Stimulated activated CD8-positive, alpha-beta memory T cell treated with anti-CD3 and anti-CD28 coated beads, Interleukin-4, amount 100 ng/mL, for 4 hours (primary cell): ENCODE measurements at regions not wholly inside any gene's neighbourhood (a gene's known extent, or its start where the extent isn't known, plus 50 kb on each side); places are given as distances from the start of the nearest gene placed in this dataset.

ENCODE experiments used
- DNase-seq, 2 donors: peaks; one replicate each; pipeline ENCODE4 v3.0.0-alpha.2; 2020; ENCODE audit warnings: low read depth in 2 of 2, low spot score in 1 of 2

GRCh38 chr1:199303035-199303434, 664.2 kb downstream of the PTPRC start:
- DNase-seq, result no peak

- no peak for DNase-seq
These were observed 666.2 kb downstream of the PTPRC start for GRCh38 chr1:199305053-199305452.

- no peak for DNase-seq
These were observed 668.8 kb downstream of the PTPRC start for GRCh38 chr1:199307496-199308264.

GRCh38 chr1:199308349-199308846, 669.6 kb downstream of the PTPRC start:
- no peak for DNase-seq

GRCh38 chr1:199310708-199311107, 671.9 kb downstream of the PTPRC start:
- no peak for DNase-seq

- no peak for DNase-seq
These were observed 672.8 kb downstream of the PTPRC start for GRCh38 chr1:199311478-199312262.

GRCh38 chr1:199312626-199313025, 673.8 kb downstream of the PTPRC start:
- no peak for DNase-seq

GRCh38 chr1:199313444-199313843, 674.6 kb downstream of the PTPRC start:
- DNase-seq, result no peak

GRCh38 chr1:199319341-199319740, 680.5 kb downstream of the PTPRC start:
- DNase-seq, result no peak

GRCh38 chr1:199322278-199322677, 683.4 kb downstream of the PTPRC start:
- no peak for DNase-seq

- DNase-seq, result no peak
These were observed 694.3 kb upstream of the NR5A2 start for GRCh38 chr1:199333180-199333579.

- DNase-seq, result no peak
These were observed 692.0 kb upstream of the NR5A2 start for GRCh38 chr1:199335496-199335895.

GRCh38 chr1:199336745-199337640, 690.5 kb upstream of the NR5A2 start:
- DNase-seq, result no peak

- DNase-seq, result no peak
These were observed 688.8 kb upstream of the NR5A2 start for GRCh38 chr1:199338760-199339159.

- no peak for DNase-seq
These were observed 675.2 kb upstream of the NR5A2 start for GRCh38 chr1:199352351-199352750.

- DNase-seq, result no peak
These were observed 673.6 kb upstream of the NR5A2 start for GRCh38 chr1:199353906-199354305.

- no peak for DNase-seq
These were observed 670.9 kb upstream of the NR5A2 start for GRCh38 chr1:199356561-199356960.

GRCh38 chr1:199357599-199357998, 669.9 kb upstream of the NR5A2 start:
- no peak for DNase-seq

- no peak for DNase-seq
These were observed 664.5 kb upstream of the NR5A2 start for GRCh38 chr1:199362996-199363395.

GRCh38 chr1:199373139-199373538, 654.4 kb upstream of the NR5A2 start:
- DNase-seq, result no peak

- no peak for DNase-seq
These were observed 650.3 kb upstream of the NR5A2 start for GRCh38 chr1:199377211-199377610.
